Astrocyte (in vitro differentiated cells and primary cell): ENCODE measurements at regions not wholly inside any gene's neighbourhood (a gene's known extent, or its start where the extent isn't known, plus 50 kb on each side); places are given as distances from the start of the nearest gene placed in this dataset.

Experiments used
- EZH2 ChIP-seq: IDR thresholded peaks from 2 replicates; pipeline ENCODE4 v1.6.1; 2012; ENCODE audit warnings: mild to moderate bottlenecking, low read length, inconsistent platforms; ENCODE audit not compliant: insufficient read depth
- TF ChIP-seq, protein P1 (sequence below): IDR thresholded peaks from 2 replicates; pipeline ENCODE4 v1.5.1; 2011; ENCODE audit warnings: low read depth, mild to moderate bottlenecking, inconsistent platforms, low read length, moderate library complexity; ENCODE audit not compliant: insufficient read depth

DNA sequence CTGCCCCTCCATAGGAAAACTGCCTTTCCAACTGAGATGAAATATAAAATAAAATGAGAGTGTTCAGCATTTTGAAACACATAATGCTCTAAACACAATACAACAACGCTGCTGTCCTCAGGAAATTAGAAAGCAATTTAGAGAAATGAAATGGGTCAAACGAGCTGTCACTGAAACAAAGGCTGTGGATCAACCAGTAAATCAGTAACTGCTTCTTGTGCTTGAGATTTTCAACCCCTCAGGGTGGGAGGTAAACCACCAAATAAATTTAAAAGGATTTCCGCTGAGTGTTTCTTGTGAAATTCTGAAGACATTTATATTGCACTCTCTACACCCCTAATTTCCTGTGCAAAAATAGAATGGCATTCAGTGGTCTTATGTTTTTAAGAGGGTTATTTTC lies 657.1 kb upstream of the SEL1L start:
- TF ChIP-seq, protein P1, sequence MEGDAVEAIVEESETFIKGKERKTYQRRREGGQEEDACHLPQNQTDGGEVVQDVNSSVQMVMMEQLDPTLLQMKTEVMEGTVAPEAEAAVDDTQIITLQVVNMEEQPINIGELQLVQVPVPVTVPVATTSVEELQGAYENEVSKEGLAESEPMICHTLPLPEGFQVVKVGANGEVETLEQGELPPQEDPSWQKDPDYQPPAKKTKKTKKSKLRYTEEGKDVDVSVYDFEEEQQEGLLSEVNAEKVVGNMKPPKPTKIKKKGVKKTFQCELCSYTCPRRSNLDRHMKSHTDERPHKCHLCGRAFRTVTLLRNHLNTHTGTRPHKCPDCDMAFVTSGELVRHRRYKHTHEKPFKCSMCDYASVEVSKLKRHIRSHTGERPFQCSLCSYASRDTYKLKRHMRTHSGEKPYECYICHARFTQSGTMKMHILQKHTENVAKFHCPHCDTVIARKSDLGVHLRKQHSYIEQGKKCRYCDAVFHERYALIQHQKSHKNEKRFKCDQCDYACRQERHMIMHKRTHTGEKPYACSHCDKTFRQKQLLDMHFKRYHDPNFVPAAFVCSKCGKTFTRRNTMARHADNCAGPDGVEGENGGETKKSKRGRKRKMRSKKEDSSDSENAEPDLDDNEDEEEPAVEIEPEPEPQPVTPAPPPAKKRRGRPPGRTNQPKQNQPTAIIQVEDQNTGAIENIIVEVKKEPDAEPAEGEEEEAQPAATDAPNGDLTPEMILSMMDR: no peak
- TF ChIP-seq EZH2: no peak
